OCI-LY3 (cell line): ENCODE measurements at regions not wholly inside any gene's neighbourhood (a gene's known extent, or its start where the extent isn't known, plus 50 kb on each side); places are given as distances from the start of the nearest gene placed in this dataset.

Source experiments
- CTCF ChIP-seq: fragments of 200-600, 300-600 bp; sonication (generic); IDR thresholded peaks from 2 replicates; pipeline ENCODE4 v1.5.1; 2014; ENCODE audit warnings: antibody characterized with exemption, low read length, low read depth
- EZH2phosphoT487 ChIP-seq: fragments of 200-600 bp; shearing (Covaris generic); IDR thresholded peaks from 2 replicates; pipeline ENCODE4 v1.6.1; 2018; ENCODE audit warnings: antibody characterized with exemption, mixed run types, low read depth

GRCh38 chr12:126428769-126429168 lies 1363.5 kb downstream of the AACS start:
- no peak for TF ChIP-seq CTCF
- TF ChIP-seq EZH2phosphoT487, result no peak
